WTC11 (cell line): ENCODE measurements at regions not wholly inside any gene's neighbourhood (a gene's known extent, or its start where the extent isn't known, plus 50 kb on each side); places are given as distances from the start of the nearest gene placed in this dataset.

Experiments used
- ATAC-seq: fragments of 200-7000 bp; cut with Tn5 transposase; 2 replicates; pipeline ENCODE4 v1.10.0; 2021; ENCODE audit warnings: mild to moderate bottlenecking, moderate library complexity
- CTCF ChIA-PET: fragments of 300-600 bp; sonication (Branson Sonifier 250); formaldehyde crosslinking; loops from one replicate; lab custom pipeline; 2021; ENCODE audit warnings: antibody characterized with exemption; lab: Charles Lee
- POLR2A ChIA-PET: fragments of 350-600 bp; sonication (Branson Sonifier 250); formaldehyde crosslinking; loops from one replicate; lab custom pipeline; 2021; ENCODE audit warnings: antibody characterized with exemption; lab: Charles Lee
- DNase-seq: peaks from one replicate; pipeline ENCODE4 v3.0.0; 2021; ENCODE audit warnings: low spot score
- H3K27ac Mint-ChIP-seq: 2 replicates; pipeline ENCODE4 v1.8.0; 2021; ENCODE audit warnings: mixed read lengths
- H3K27me3 Mint-ChIP-seq: 2 replicates; pipeline ENCODE4 v1.8.0; 2021; ENCODE audit warnings: low read depth, mild to moderate bottlenecking, moderate library complexity, mixed read lengths
- H3K36me3 Mint-ChIP-seq: 2 replicates; pipeline ENCODE4 v1.8.0; 2021; ENCODE audit warnings: mixed read lengths
- H3K4me1 Mint-ChIP-seq: 2 replicates; pipeline ENCODE4 v1.8.0; 2022; ENCODE audit warnings: mixed read lengths
- H3K4me3 Mint-ChIP-seq: 2 replicates; pipeline ENCODE4 v1.8.0; 2021; ENCODE audit warnings: mild to moderate bottlenecking, moderate library complexity, mixed read lengths
- H3K9me3 Mint-ChIP-seq: 2 replicates; pipeline ENCODE4 v1.8.0; 2021; ENCODE audit warnings: mixed read lengths
- ATF2 ChIP-seq: sonication (generic); formaldehyde crosslinking; IDR thresholded peaks from 2 replicates; pipeline ENCODE4 v1.8.1; 2022; ENCODE audit warnings: low read depth, missing genetic modification reagents, borderline replicate concordance
- ATF6 ChIP-seq: sonication (generic); formaldehyde crosslinking; IDR thresholded peaks from 2 replicates; pipeline ENCODE4 v1.8.1; 2023; ENCODE audit warnings: mild to moderate bottlenecking, missing genetic modification reagents
- CBFB ChIP-seq: sonication (generic); formaldehyde crosslinking; IDR thresholded peaks from 2 replicates; pipeline ENCODE4 v1.8.1; 2022; ENCODE audit warnings: mild to moderate bottlenecking, low read depth, missing genetic modification reagents
- CDX4 ChIP-seq: fragments of 250-450 bp; sonication (Bioruptor Pico); IDR thresholded peaks from 2 replicates; pipeline ENCODE4 v1.9.0; 2021; ENCODE audit warnings: moderate library complexity, mild to moderate bottlenecking, inconsistent platforms, borderline replicate concordance
- E2F1 ChIP-seq: sonication (generic); formaldehyde crosslinking; IDR thresholded peaks from 2 replicates; pipeline ENCODE4 v1.8.0; 2022; ENCODE audit warnings: mild to moderate bottlenecking, missing genetic modification reagents
- GABPB1 ChIP-seq: sonication (generic); formaldehyde crosslinking; IDR thresholded peaks from 2 replicates; pipeline ENCODE4 v1.8.1; 2023; ENCODE audit warnings: mild to moderate bottlenecking, missing genetic modification reagents
- HMGA2 ChIP-seq: fragments of 250-450 bp; sonication (Bioruptor Pico); IDR thresholded peaks from 2 replicates; pipeline ENCODE4 v1.4.0; 2021; ENCODE audit warnings: mild to moderate bottlenecking, moderate library complexity
- NFATC4 ChIP-seq: fragments of 250-450 bp; sonication (Bioruptor Pico); IDR thresholded peaks from 2 replicates; pipeline ENCODE4 v1.9.0; 2021; ENCODE audit warnings: mild to moderate bottlenecking
- NR1H2 ChIP-seq: sonication (generic); formaldehyde crosslinking; IDR thresholded peaks from 2 replicates; pipeline ENCODE4 v1.9.0; 2021; ENCODE audit warnings: mild to moderate bottlenecking, moderate library complexity, missing genetic modification reagents
- NR3C1 ChIP-seq: sonication (generic); formaldehyde crosslinking; conservative IDR thresholded peaks from 2 replicates; pipeline ENCODE4 v1.8.1; 2023; ENCODE audit warnings: low read depth, mild to moderate bottlenecking, missing genetic modification reagents
- PREB ChIP-seq: sonication (generic); formaldehyde crosslinking; IDR thresholded peaks from 2 replicates; pipeline ENCODE4 v1.8.1; 2022; ENCODE audit warnings: mild to moderate bottlenecking, missing genetic modification reagents, moderate library complexity, borderline replicate concordance
- TCF7 ChIP-seq: sonication (generic); formaldehyde crosslinking; IDR thresholded peaks from 2 replicates; pipeline ENCODE4 v1.8.0; 2022; ENCODE audit warnings: mild to moderate bottlenecking, low read depth, missing genetic modification reagents, moderate library complexity
- ZNF219 ChIP-seq: sonication (generic); formaldehyde crosslinking; IDR thresholded peaks from 2 replicates; pipeline ENCODE4 v1.8.0; 2023; ENCODE audit warnings: missing genetic modification reagents, mild to moderate bottlenecking, borderline replicate concordance
- ZNF416 ChIP-seq: fragments of 250-450 bp; sonication (Bioruptor Pico); IDR thresholded peaks from 2 replicates; pipeline ENCODE4 v1.9.0; 2021; ENCODE audit warnings: mild to moderate bottlenecking, inconsistent platforms
- ZNF532 ChIP-seq: fragments of 250-450 bp; sonication (Bioruptor Pico); IDR thresholded peaks from 2 replicates; pipeline ENCODE4 v1.9.0; 2021; ENCODE audit warnings: mild to moderate bottlenecking, borderline replicate concordance
- ZNF671 ChIP-seq: fragments of 250-450 bp; sonication (Bioruptor Pico); IDR thresholded peaks from 2 replicates; pipeline ENCODE4 v1.8.0; 2021; ENCODE audit warnings: mild to moderate bottlenecking

- TF ChIP-seq NFATC4 (CRISPR knock-in tag) (no peak), CDX4 (no peak), TCF7 (CRISPR knock-in tag) (no peak), GABPB1 (CRISPR knock-in tag) (no peak), ZNF416 (CRISPR knock-in tag) (no peak), CBFB (no peak), ATF6 (CRISPR knock-in tag) (no peak), ZNF532 (CRISPR knock-in tag) (no peak)
- TF ChIP-seq, all 79 proteins: peak for 0
Measured at GRCh38 chr18:55073834-55074233, 114.6 kb upstream of the CCDC68 start (continued).

GRCh38 chr18:55073116-55073515 lies 113.9 kb upstream of the CCDC68 start:
- Mint-ChIP-seq H3K36me3 (no peaks in the 10 kb centered on the region), H3K9me3 (no peaks in the 10 kb centered on the region), H3K27ac (no peak overlapping the region), H3K4me3 (no peak overlapping the region), H3K4me1 (peaks cover 4% of the 10 kb centered on the region; the same call in 1 of the 2 replicates), H3K27me3 (no peaks in the 10 kb centered on the region)
- TF ChIP-seq ZNF671 (CRISPR knock-in tag), result no peak
- TF ChIP-seq HMGA2 (CRISPR knock-in tag), result no peak
- no peak for TF ChIP-seq ZNF219
- no peak for TF ChIP-seq E2F1 (CRISPR knock-in tag)
- TF ChIP-seq PREB (CRISPR knock-in tag), result no peak
- TF ChIP-seq ATF2 (CRISPR knock-in tag), result no peak
- TF ChIP-seq NR3C1 (CRISPR knock-in tag), result no peak
- no peak for TF ChIP-seq NR1H2 (CRISPR knock-in tag)
- DNase-seq (no peak), ATAC-seq (no peak)
- ChIA-PET POLR2A (no interaction called here), CTCF (no interaction called here)
